GM04504 (cell line): ENCODE measurements at regions not wholly inside any gene's neighbourhood (a gene's known extent, or its start where the extent isn't known, plus 50 kb on each side); places are given as distances from the start of the nearest gene placed in this dataset.

Source experiments
- DNase-seq: peaks from one replicate; pipeline ENCODE4 v3.0.0-alpha.2; 2012; ENCODE audit warnings: low read depth

- DNase-seq: peak; percentile 24
Observed at GRCh38 chr4:145234091-145234706, 53.8 kb upstream of the OTUD4 start.

- peak; percentile 32 for DNase-seq
Observed at GRCh38 chr4:145231906-145232700, 51.7 kb upstream of the OTUD4 start.

GRCh38 chr4:145230726-145231125, 50.3 kb upstream of the OTUD4 start:
- DNase-seq: peak; percentile 52
